ENCODE measurements at regions not wholly inside any gene's neighbourhood (a gene's known extent, or its start where the extent isn't known, plus 50 kb on each side); places are given as distances from the start of the nearest gene placed in this dataset.

GRCh38 chrX:120753413-120754251 lies 122.0 kb downstream of the CT47B1 start:
- TF ChIP-seq ZNF10 (tag by site-specific recombination; IDR thresholded peaks at IDR 0.05) (no peak), CTCF (tag by site-specific recombination; IDR thresholded peaks at IDR 0.05) (no peak), ZNF626 (tag by site-specific recombination; IDR thresholded peaks at IDR 0.05) (no peak), PRDM1 (tag by site-specific recombination; IDR thresholded peaks at IDR 0.05) (no peak)

Measured in HEK293 (cell line).